ENCODE measurements at regions not wholly inside any gene's neighbourhood (a gene's known extent, or its start where the extent isn't known, plus 50 kb on each side); places are given as distances from the start of the nearest gene placed in this dataset.
A peak's percentile ranks its signal among the peaks of the same experiment; 100 is the strongest.

- Histone ChIP-seq H3K79me2 (ENCODE audit: low read depth) (no peaks in the 10 kb centered on the region), H2AFZ (0 out of 2 replicates have a peak overlapping the region, but pooled peaks have one; percentile 30), H4K20me1 (ENCODE audit: insufficient read depth) (no peaks in the 10 kb centered on the region), H3K4me1 (replicated peaks; ENCODE audit: insufficient read depth) (peaks cover 26% of the 10 kb centered on the region), H3F3A (ENCODE audit: insufficient read depth, low read depth) (peaks cover 4% of the 10 kb centered on the region; the same call in 1 of the 2 replicates), H3K27me3 (ENCODE audit: insufficient read depth, low read depth) (no peaks in the 10 kb centered on the region), H3K9me2 (ENCODE audit: insufficient read depth) (no peaks in the 10 kb centered on the region), H3K4me3 (no peak overlapping the region), H3K27ac (peak overlapping the region; percentile 62), H3K9me3 (ENCODE audit: insufficient read depth, low read depth) (peaks cover 6% of the 10 kb centered on the region; the same call in 1 of the 2 replicates), H3K4me2 (peak overlapping the region; percentile 53), H3K36me3 (ENCODE audit: low read depth) (no peaks in the 10 kb centered on the region)
- TF ChIP-seq CTCF (conservative IDR thresholded peaks at IDR 0.05), result no peak
- no peak for TF ChIP-seq EZH2 (IDR thresholded peaks at IDR 0.05; ENCODE audit: low read depth)
- ChIA-PET POLR2A (ENCODE audit: unreplicated experiment) (interaction anchor here (0.6 kb wide), 1 partner anchor 893 kb away, joined by 3 read pairs; no protein-coding TSS in a partner anchor), CTCF (no interaction called here)
- BruUV-seq (replicated peaks), result TSS peak; percentile 39
- intact Hi-C loops (cut with micrococcal nuclease; ENCODE audit: unreplicated experiment), result loop anchor here (1.0 to 2.0 kb wide), 2 partner anchors 16 to 59 kb away; no protein-coding TSS in a partner anchor
- peak; percentile 63 to 70 for DNase-seq
These were observed 59.4 kb downstream of the MAGEF1 start for GRCh38 chr3:184652465-184652864.

- peaks cover 6% of the 10 kb centered on the region; the same call in 1 of the 2 replicates for H3K9me3 ChIP-seq (ENCODE audit: insufficient read depth, low read depth)
- H3F3A ChIP-seq (ENCODE audit: insufficient read depth, low read depth), result peaks cover 4% of the 10 kb centered on the region; the same call in 1 of the 2 replicates
- CTCF ChIA-PET, result interaction anchor here (0.6 kb wide), 1 partner anchor 149 kb away, joined by 19 read pairs; no protein-coding TSS in a partner anchor
- POLR2A ChIA-PET (ENCODE audit: unreplicated experiment), result interaction anchor here (0.6 kb wide), 1 partner anchor 893 kb away, joined by 3 read pairs; no protein-coding TSS in a partner anchor
- no peaks in the 10 kb centered on the region for H4K20me1 ChIP-seq (ENCODE audit: insufficient read depth)
- H3K4me3 ChIP-seq, result no peak overlapping the region
- peak; percentile 72 to 75 for DNase-seq
- no peaks in the 10 kb centered on the region for H3K36me3 ChIP-seq (ENCODE audit: low read depth)
- no peaks in the 10 kb centered on the region for H3K9me2 ChIP-seq (ENCODE audit: insufficient read depth)
- H3K79me2 ChIP-seq (ENCODE audit: low read depth), result no peaks in the 10 kb centered on the region
- TF ChIP-seq CTCF (conservative IDR thresholded peaks at IDR 0.05) (no peak), EZH2 (IDR thresholded peaks at IDR 0.05; ENCODE audit: low read depth) (no peak)
- 0 out of 2 replicates have a peak overlapping the region, but pooled peaks have one; percentile 30 for H2AFZ ChIP-seq
- no peaks in the 10 kb centered on the region for H3K27me3 ChIP-seq (ENCODE audit: insufficient read depth, low read depth)
- BruUV-seq (replicated peaks), result no TSS peak
- peak overlapping the region; percentile 53 for H3K4me2 ChIP-seq
- peaks cover 22% of the 10 kb centered on the region for H3K4me1 ChIP-seq (replicated peaks; ENCODE audit: insufficient read depth)
- H3K27ac ChIP-seq, result peak overlapping the region; percentile 62
- intact Hi-C loops (cut with micrococcal nuclease; ENCODE audit: unreplicated experiment), result loop anchor here (1.0 to 2.0 kb wide), 2 partner anchors 15 to 59 kb away; no protein-coding TSS in a partner anchor
These were observed 60.0 kb downstream of the MAGEF1 start for GRCh38 chr3:184651904-184652303.

- no peaks in the 10 kb centered on the region for H3K79me2 ChIP-seq (ENCODE audit: low read depth)
- peaks cover 16% of the 10 kb centered on the region; the same call in 1 of the 2 replicates for H3F3A ChIP-seq (ENCODE audit: insufficient read depth, low read depth)
- H3K9me2 ChIP-seq (ENCODE audit: insufficient read depth), result no peaks in the 10 kb centered on the region
- DNase-seq, result no peak
- no peaks in the 10 kb centered on the region for H3K36me3 ChIP-seq (ENCODE audit: low read depth)
- no peak overlapping the region for H3K4me2 ChIP-seq
- H3K9me3 ChIP-seq (ENCODE audit: insufficient read depth, low read depth), result no peaks in the 10 kb centered on the region
- intact Hi-C loops (cut with micrococcal nuclease; ENCODE audit: unreplicated experiment), result no loop called here
- no peak for TF ChIP-seq CTCF (conservative IDR thresholded peaks at IDR 0.05)
- no peak for TF ChIP-seq EZH2 (IDR thresholded peaks at IDR 0.05; ENCODE audit: low read depth)
- CTCF ChIA-PET, result no interaction called here
- H3K27me3 ChIP-seq (ENCODE audit: insufficient read depth, low read depth), result no peaks in the 10 kb centered on the region
- peaks cover 38% of the 10 kb centered on the region for H3K4me1 ChIP-seq (replicated peaks; ENCODE audit: insufficient read depth)
- no TSS peak for BruUV-seq (replicated peaks)
- H4K20me1 ChIP-seq (ENCODE audit: insufficient read depth), result no peaks in the 10 kb centered on the region
- no peak overlapping the region for H3K4me3 ChIP-seq
- H2AFZ ChIP-seq, result no peak overlapping the region
- POLR2A ChIA-PET (ENCODE audit: unreplicated experiment), result no interaction called here
- H3K27ac ChIP-seq, result no peak overlapping the region
These were observed 63.2 kb downstream of the MAGEF1 start for GRCh38 chr3:184648636-184649035.
